Breast epithelium (tissue), 4 donors: ENCODE measurements at regions not wholly inside any gene's neighbourhood (a gene's known extent, or its start where the extent isn't known, plus 50 kb on each side); places are given as distances from the start of the nearest gene placed in this dataset.

Experiments used
- DNase-seq, 2 donors: peaks; one replicate each; pipeline ENCODE4 v3.0.0-alpha.2; 2019; ENCODE audit warnings: low spot score in 2 of 2
- H3K27ac ChIP-seq, 2 donors: fragments of 200-600 bp; sonication (generic) in 1 of 2; one replicate each; pipeline ENCODE4 v1.5.1; 2016 to 2019; ENCODE audit warnings: mild to moderate bottlenecking in 1 of 2
- H3K27me3 ChIP-seq, 2 donors: fragments of 200-600 bp; sonication (generic) in 1 of 2; one replicate each; pipeline versions ENCODE4 v1.5.1 to v1.6.0; 2017 to 2019; ENCODE audit warnings: control low read depth in 1 of 2, mild to moderate bottlenecking in 1 of 2
- H3K36me3 ChIP-seq: fragments of 200-600 bp; one replicate; pipeline ENCODE4 v1.5.1; 2019
- H3K4me1 ChIP-seq, 2 donors: fragments of 200-600 bp; sonication (generic); one replicate each; pipeline ENCODE4 v1.5.1; 2016 to 2019; ENCODE audit warnings: control low read depth in 1 of 2
- H3K4me3 ChIP-seq, 3 donors: fragments of 200-600 bp; sonication (generic); 1 replicate in 2 of 3; 2 replicates in 1 of 3; pipeline ENCODE4 v1.5.1; 2016 to 2019; ENCODE audit warnings: mild to moderate bottlenecking in 3 of 3, moderate library complexity in 2 of 3
- H3K9me3 ChIP-seq, 2 donors: fragments of 200-600 bp; sonication (generic) in 1 of 2; one replicate each; pipeline ENCODE4 v1.5.1; 2016 to 2019; ENCODE audit warnings: control low read depth in 1 of 2
- CTCF ChIP-seq, 3 donors: fragments of 450-650 bp; IDR thresholded peaks; one replicate each; pipeline ENCODE4 v1.5.1; 2016 to 2017; ENCODE audit warnings: antibody characterized with exemption in 3 of 3, mild to moderate bottlenecking in 3 of 3, moderate library complexity in 3 of 3
- POLR2A ChIP-seq: fragments of 450-650 bp; IDR thresholded peaks from one replicate; pipeline ENCODE4 v1.6.1; 2016; ENCODE audit warnings: antibody characterized with exemption, mild to moderate bottlenecking, moderate library complexity
- POLR2AphosphoS5 ChIP-seq, 3 donors: sonication (generic); formaldehyde crosslinking; IDR thresholded peaks; one replicate each; pipeline ENCODE4 v1.6.1; 2017; ENCODE audit warnings: antibody characterized with exemption in 3 of 3
- intact Hi-C: fragments of 100-400 bp; cut with DNase I; formaldehyde crosslinking; loops from one replicate; pipeline ENCODE4 v1.15.1; 2023; ENCODE audit warnings: low total_unique reads

- no peak for DNase-seq
- TF ChIP-seq POLR2A: no peak
- TF ChIP-seq POLR2AphosphoS5 (IDR thresholded peaks at IDR 0.05): no peak
- TF ChIP-seq CTCF (IDR thresholded peaks at IDR 0.05): no peak
These were observed 217.3 kb downstream of the LRRC70 start for GRCh38 chr5:62795926-62796325.

GRCh38 chr5:62794456-62794855 lies 215.8 kb downstream of the LRRC70 start:
- Histone ChIP-seq H3K4me1 (no peaks in the 10 kb centered on the region), H3K4me3 (no peak overlapping the region), H3K36me3 (no peaks in the 10 kb centered on the region), H3K27ac (no peak overlapping the region), H3K27me3 (no peaks in the 10 kb centered on the region), H3K9me3 (peaks cover 3 to 30% of the 10 kb centered on the region in 2 donors)
- no peak for DNase-seq
- intact Hi-C loops: no loop called here
- TF ChIP-seq CTCF (IDR thresholded peaks at IDR 0.05) (no peak), POLR2A (no peak), POLR2AphosphoS5 (IDR thresholded peaks at IDR 0.05) (no peak)

More at GRCh38 chr5:62795926-62796325, 217.3 kb downstream of the LRRC70 start:
- H3K36me3 ChIP-seq: no peaks in the 10 kb centered on the region
- H3K4me3 ChIP-seq: no peak overlapping the region
- no peaks in the 10 kb centered on the region for H3K27me3 ChIP-seq
- intact Hi-C loops: no loop called here
- H3K9me3 ChIP-seq: peaks cover 3 to 30% of the 10 kb centered on the region in 2 donors
- H3K4me1 ChIP-seq: no peaks in the 10 kb centered on the region
- no peak overlapping the region for H3K27ac ChIP-seq

DNA sequence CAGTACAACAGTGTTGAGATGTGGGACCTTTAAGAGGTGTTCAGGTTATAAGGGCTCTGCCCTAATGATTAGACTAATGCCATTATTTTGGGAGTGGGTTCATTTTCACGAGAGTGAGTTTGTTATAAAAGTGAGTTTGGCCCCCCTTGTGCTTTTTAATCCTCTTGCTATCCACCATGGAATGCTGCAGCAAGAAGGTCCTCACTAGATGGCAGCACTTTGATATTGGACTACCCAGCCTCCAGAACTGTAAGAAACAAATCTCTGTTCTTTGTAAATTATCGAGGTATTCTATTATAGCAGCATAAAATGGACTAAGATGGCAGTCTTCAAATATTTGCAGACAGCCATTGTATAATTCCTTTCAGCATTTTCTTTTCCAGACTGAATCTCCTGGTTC lies 212.4 kb downstream of the LRRC70 start:
- no peaks in the 10 kb centered on the region for H3K4me1 ChIP-seq
- H3K36me3 ChIP-seq: no peaks in the 10 kb centered on the region
- peaks cover 0 to 3% of the 10 kb centered on the region in 2 donors for H3K9me3 ChIP-seq
- intact Hi-C loops: no loop called here
- no peak for DNase-seq
- H3K27me3 ChIP-seq: no peaks in the 10 kb centered on the region
- H3K4me3 ChIP-seq: no peak overlapping the region
- no peak overlapping the region for H3K27ac ChIP-seq
- TF ChIP-seq CTCF (IDR thresholded peaks at IDR 0.05) (no peak), POLR2AphosphoS5 (IDR thresholded peaks at IDR 0.05) (no peak), POLR2A (no peak)

GRCh38 chr5:62790348-62790747 lies 211.7 kb downstream of the LRRC70 start:
- H3K27ac ChIP-seq: no peak overlapping the region
- H3K4me1 ChIP-seq: no peaks in the 10 kb centered on the region
- H3K4me3 ChIP-seq: no peak overlapping the region
- no peak for DNase-seq
- no peaks in the 10 kb centered on the region for H3K27me3 ChIP-seq
- H3K9me3 ChIP-seq: no peaks in the 10 kb centered on the region
- no peaks in the 10 kb centered on the region for H3K36me3 ChIP-seq
- intact Hi-C loops: no loop called here
- no peak for TF ChIP-seq CTCF (IDR thresholded peaks at IDR 0.05)
- no peak for TF ChIP-seq POLR2AphosphoS5 (IDR thresholded peaks at IDR 0.05)
- no peak for TF ChIP-seq POLR2A

DNA sequence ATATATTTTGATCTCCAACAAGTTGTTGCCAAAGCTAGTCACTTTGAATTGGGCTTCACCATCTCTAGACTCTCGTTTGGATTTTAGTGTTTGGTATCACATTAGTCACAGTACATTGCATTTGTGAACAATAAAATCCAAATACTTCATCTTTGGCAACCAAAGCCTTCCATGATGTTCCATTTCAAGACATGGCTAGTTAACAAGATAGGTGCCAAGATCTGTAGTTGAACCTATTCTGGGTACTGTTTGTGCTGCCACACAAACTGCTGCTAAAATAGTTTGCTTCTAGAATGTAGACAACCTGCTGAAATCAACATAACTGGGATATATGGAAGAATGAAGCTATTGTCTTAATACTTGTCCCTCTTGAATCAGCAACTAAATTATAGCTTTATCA lies 207.5 kb downstream of the LRRC70 start:
- Histone ChIP-seq H3K27ac (no peak overlapping the region), H3K4me3 (no peak overlapping the region), H3K9me3 (no peaks in the 10 kb centered on the region), H3K36me3 (no peaks in the 10 kb centered on the region), H3K27me3 (no peaks in the 10 kb centered on the region), H3K4me1 (no peaks in the 10 kb centered on the region)
- no peak for TF ChIP-seq POLR2AphosphoS5 (IDR thresholded peaks at IDR 0.05)
- no peak for TF ChIP-seq POLR2A
- no peak for TF ChIP-seq CTCF (IDR thresholded peaks at IDR 0.05)
- intact Hi-C loops: no loop called here
- DNase-seq: no peak
